Myocyte (in vitro differentiated cells): ENCODE measurements at regions not wholly inside any gene's neighbourhood (a gene's known extent, or its start where the extent isn't known, plus 50 kb on each side); places are given as distances from the start of the nearest gene placed in this dataset.

Source experiments
- DNase-seq: peaks from one replicate; pipeline ENCODE4 v3.0.0-alpha.2; 2012; ENCODE audit warnings: low read depth

GRCh38 chr7:132733860-132734259 lies 157.6 kb upstream of the PLXNA4 start:
- no peak for DNase-seq

- DNase-seq = no peak
Measured at GRCh38 chr7:132732321-132732865, 156.1 kb upstream of the PLXNA4 start.

- no peak for DNase-seq
Measured at GRCh38 chr7:132730105-132730504, 153.8 kb upstream of the PLXNA4 start.

- peak; percentile 77 for DNase-seq
Measured at GRCh38 chr7:132723506-132724081, 147.3 kb upstream of the PLXNA4 start.

- no peak for DNase-seq
Measured at GRCh38 chr7:132720835-132721234, 144.6 kb upstream of the PLXNA4 start.

- DNase-seq = no peak
Measured at GRCh38 chr7:132713893-132714292, 137.6 kb upstream of the PLXNA4 start.

- peak; percentile 37 for DNase-seq
Measured at GRCh38 chr7:132709971-132710567, 133.8 kb upstream of the PLXNA4 start.

GRCh38 chr7:132708470-132708869 lies 132.2 kb upstream of the PLXNA4 start:
- peak; percentile 89 for DNase-seq

- DNase-seq = no peak
Measured at GRCh38 chr7:132705146-132705545, 128.9 kb upstream of the PLXNA4 start.

GRCh38 chr7:132703742-132704141 lies 127.5 kb upstream of the PLXNA4 start:
- DNase-seq = no peak

GRCh38 chr7:132697003-132697402 lies 120.7 kb upstream of the PLXNA4 start:
- no peak for DNase-seq

GRCh38 chr7:132696332-132696731 lies 120.1 kb upstream of the PLXNA4 start:
- DNase-seq = no peak

- DNase-seq = no peak
Measured at GRCh38 chr7:132691201-132691600, 114.9 kb upstream of the PLXNA4 start.

GRCh38 chr7:132690174-132690573 lies 113.9 kb upstream of the PLXNA4 start:
- no peak for DNase-seq

GRCh38 chr7:132687981-132688383 lies 111.7 kb upstream of the PLXNA4 start:
- DNase-seq = no peak

- DNase-seq = no peak
Measured at GRCh38 chr7:132687016-132687415, 110.7 kb upstream of the PLXNA4 start.

- no peak for DNase-seq
Measured at GRCh38 chr7:132685277-132685676, 109.0 kb upstream of the PLXNA4 start.

GRCh38 chr7:132683896-132684690 lies 107.8 kb upstream of the PLXNA4 start:
- no peak for DNase-seq

- DNase-seq = no peak
Measured at GRCh38 chr7:132681951-132682350, 105.7 kb upstream of the PLXNA4 start.

- no peak for DNase-seq
Measured at GRCh38 chr7:132680590-132680989, 104.3 kb upstream of the PLXNA4 start.

GRCh38 chr7:132678656-132679055 lies 102.4 kb upstream of the PLXNA4 start:
- DNase-seq = no peak

- DNase-seq = no peak
Measured at GRCh38 chr7:132677918-132678317, 101.6 kb upstream of the PLXNA4 start.
